ENCODE measurements at regions not wholly inside any gene's neighbourhood (a gene's known extent, or its start where the extent isn't known, plus 50 kb on each side); places are given as distances from the start of the nearest gene placed in this dataset.

GRCh38 chr11:115712296-115712695 lies 208.1 kb upstream of the CADM1 start:
- Mint-ChIP-seq H3K27ac (no peak overlapping the region), H3K27me3 (peaks cover 4% of the 10 kb centered on the region), H3K4me3 (no peak overlapping the region), H3K36me3 (no peaks in the 10 kb centered on the region), H3K9me3 (peaks cover 6% of the 10 kb centered on the region), H3K4me1 (no peaks in the 10 kb centered on the region)

- H3K4me1 Mint-ChIP-seq = no peaks in the 10 kb centered on the region
- peaks cover 6% of the 10 kb centered on the region for H3K9me3 Mint-ChIP-seq
- H3K27me3 Mint-ChIP-seq = peaks cover 4% of the 10 kb centered on the region
- H3K27ac Mint-ChIP-seq = no peak overlapping the region
- H3K36me3 Mint-ChIP-seq = no peaks in the 10 kb centered on the region
- H3K4me3 Mint-ChIP-seq = no peak overlapping the region
These were observed 206.8 kb upstream of the CADM1 start for GRCh38 chr11:115710980-115711379.

- Mint-ChIP-seq H3K27ac (no peak overlapping the region), H3K27me3 (peaks cover 2% of the 10 kb centered on the region), H3K36me3 (no peaks in the 10 kb centered on the region), H3K4me3 (no peak overlapping the region), H3K4me1 (no peaks in the 10 kb centered on the region), H3K9me3 (peaks cover 1% of the 10 kb centered on the region)
These were observed 206.2 kb upstream of the CADM1 start for GRCh38 chr11:115710426-115710825.

GRCh38 chr11:115709297-115709696 lies 205.1 kb upstream of the CADM1 start:
- H3K27ac Mint-ChIP-seq = no peak overlapping the region
- H3K4me3 Mint-ChIP-seq = no peak overlapping the region

GRCh38 chr11:115707180-115707905 lies 203.1 kb upstream of the CADM1 start:
- H3K9me3 Mint-ChIP-seq = peaks cover 2% of the 10 kb centered on the region
- H3K36me3 Mint-ChIP-seq = no peaks in the 10 kb centered on the region
- no peaks in the 10 kb centered on the region for H3K4me1 Mint-ChIP-seq
- H3K27me3 Mint-ChIP-seq = peaks cover 3% of the 10 kb centered on the region
- no peak overlapping the region for H3K4me3 Mint-ChIP-seq
- no peak overlapping the region for H3K27ac Mint-ChIP-seq

More at GRCh38 chr11:115709297-115709696, 205.1 kb upstream of the CADM1 start:
- Mint-ChIP-seq H3K9me3 (no peaks in the 10 kb centered on the region), H3K27me3 (peaks cover 2% of the 10 kb centered on the region), H3K36me3 (no peaks in the 10 kb centered on the region), H3K4me1 (no peaks in the 10 kb centered on the region)

GRCh38 chr11:115706626-115707135 lies 202.5 kb upstream of the CADM1 start:
- Mint-ChIP-seq H3K9me3 (peaks cover 4% of the 10 kb centered on the region), H3K27ac (no peak overlapping the region), H3K27me3 (peaks cover 4% of the 10 kb centered on the region)

GRCh38 chr11:115705200-115705599 lies 201.0 kb upstream of the CADM1 start:
- Mint-ChIP-seq H3K9me3 (peaks cover 4% of the 10 kb centered on the region), H3K27me3 (peaks cover 5% of the 10 kb centered on the region), H3K36me3 (no peaks in the 10 kb centered on the region), H3K4me3 (no peak overlapping the region), H3K4me1 (no peaks in the 10 kb centered on the region), H3K27ac (no peak overlapping the region)

More at GRCh38 chr11:115706626-115707135, 202.5 kb upstream of the CADM1 start:
- Mint-ChIP-seq H3K36me3 (no peaks in the 10 kb centered on the region), H3K4me3 (no peak overlapping the region), H3K4me1 (no peaks in the 10 kb centered on the region)

GRCh38 chr11:115700981-115701875 lies 197.0 kb upstream of the CADM1 start:
- H3K4me1 Mint-ChIP-seq = no peaks in the 10 kb centered on the region
- no peak overlapping the region for H3K4me3 Mint-ChIP-seq
- peaks cover 4% of the 10 kb centered on the region for H3K9me3 Mint-ChIP-seq
- H3K27ac Mint-ChIP-seq = no peak overlapping the region
- no peaks in the 10 kb centered on the region for H3K36me3 Mint-ChIP-seq
- H3K27me3 Mint-ChIP-seq = peaks cover 3% of the 10 kb centered on the region

GRCh38 chr11:115700496-115700895 lies 196.3 kb upstream of the CADM1 start:
- Mint-ChIP-seq H3K27me3 (peaks cover 3% of the 10 kb centered on the region), H3K27ac (no peak overlapping the region), H3K36me3 (no peaks in the 10 kb centered on the region), H3K9me3 (peaks cover 4% of the 10 kb centered on the region), H3K4me3 (no peak overlapping the region), H3K4me1 (no peaks in the 10 kb centered on the region)

GRCh38 chr11:115699733-115700132 lies 195.5 kb upstream of the CADM1 start:
- Mint-ChIP-seq H3K4me3 (no peak overlapping the region), H3K4me1 (no peaks in the 10 kb centered on the region), H3K9me3 (peaks cover 4% of the 10 kb centered on the region), H3K27ac (no peak overlapping the region), H3K36me3 (no peaks in the 10 kb centered on the region), H3K27me3 (peaks cover 3% of the 10 kb centered on the region)

- Mint-ChIP-seq H3K9me3 (peaks cover 4% of the 10 kb centered on the region), H3K4me3 (no peak overlapping the region), H3K4me1 (no peaks in the 10 kb centered on the region), H3K36me3 (no peaks in the 10 kb centered on the region), H3K27me3 (peaks cover 3% of the 10 kb centered on the region), H3K27ac (no peak overlapping the region)
These were observed 195.1 kb upstream of the CADM1 start for GRCh38 chr11:115699326-115699725.

GRCh38 chr11:115698243-115698642 lies 194.0 kb upstream of the CADM1 start:
- no peaks in the 10 kb centered on the region for H3K4me1 Mint-ChIP-seq
- H3K4me3 Mint-ChIP-seq = no peak overlapping the region
- peaks cover 4% of the 10 kb centered on the region for H3K9me3 Mint-ChIP-seq
- no peak overlapping the region for H3K27ac Mint-ChIP-seq
- H3K27me3 Mint-ChIP-seq = peaks cover 3% of the 10 kb centered on the region
- H3K36me3 Mint-ChIP-seq = no peaks in the 10 kb centered on the region

GRCh38 chr11:115696563-115696962 lies 192.3 kb upstream of the CADM1 start:
- no peaks in the 10 kb centered on the region for H3K36me3 Mint-ChIP-seq
- no peak overlapping the region for H3K4me3 Mint-ChIP-seq
- no peaks in the 10 kb centered on the region for H3K4me1 Mint-ChIP-seq
- H3K27ac Mint-ChIP-seq = no peak overlapping the region
- no peaks in the 10 kb centered on the region for H3K9me3 Mint-ChIP-seq
- H3K27me3 Mint-ChIP-seq = peaks cover 2% of the 10 kb centered on the region

GRCh38 chr11:115695677-115696364 lies 191.6 kb upstream of the CADM1 start:
- H3K9me3 Mint-ChIP-seq = no peaks in the 10 kb centered on the region
- H3K27ac Mint-ChIP-seq = no peak overlapping the region
- peaks cover 2% of the 10 kb centered on the region for H3K27me3 Mint-ChIP-seq
- no peaks in the 10 kb centered on the region for H3K4me1 Mint-ChIP-seq
- no peak overlapping the region for H3K4me3 Mint-ChIP-seq
- H3K36me3 Mint-ChIP-seq = no peaks in the 10 kb centered on the region

GRCh38 chr11:115693002-115693401 lies 188.8 kb upstream of the CADM1 start:
- H3K4me1 Mint-ChIP-seq = no peaks in the 10 kb centered on the region
- H3K27ac Mint-ChIP-seq = no peak overlapping the region
- H3K27me3 Mint-ChIP-seq = no peaks in the 10 kb centered on the region
- no peaks in the 10 kb centered on the region for H3K36me3 Mint-ChIP-seq
- H3K9me3 Mint-ChIP-seq = no peaks in the 10 kb centered on the region
- no peak overlapping the region for H3K4me3 Mint-ChIP-seq

All from activated naive CD4-positive, alpha-beta T cell treated with anti-CD3 and anti-CD28 coated beads, Interleukin-2, amount 50 U/mL, for 24 hours (primary cell).